ENCODE measurements at regions not wholly inside any gene's neighbourhood (a gene's known extent, or its start where the extent isn't known, plus 50 kb on each side); places are given as distances from the start of the nearest gene placed in this dataset.
"Not testable (repeated sequence)": the region's sequence is repeated elsewhere in the genome, so short reads cannot be mapped to it uniquely, and the experiment has no call there.

- no peak for DNase-seq (ENCODE audit: low spot score)
Observed at GRCh38 chr5:126009566-126009965, 413.6 kb upstream of the GRAMD2B start.

- not testable (repeated sequence) for DNase-seq (ENCODE audit: low spot score)
Observed at GRCh38 chr5:126011526-126011925, 411.7 kb upstream of the GRAMD2B start.

- no peak for DNase-seq (ENCODE audit: low spot score)
Observed at GRCh38 chr5:126014676-126015075, 408.5 kb upstream of the GRAMD2B start.

- peak; percentile 45 for DNase-seq (ENCODE audit: low spot score)
Observed at GRCh38 chr5:126015235-126016181, 407.7 kb upstream of the GRAMD2B start.

GRCh38 chr5:126016256-126016655 is 407.0 kb upstream of the GRAMD2B start:
- DNase-seq (ENCODE audit: low spot score): no peak

- DNase-seq (ENCODE audit: low spot score): no peak
Observed at GRCh38 chr5:126017096-126017495, 406.1 kb upstream of the GRAMD2B start.

- DNase-seq (ENCODE audit: low spot score): no peak
Observed at GRCh38 chr5:126020770-126021169, 402.4 kb upstream of the GRAMD2B start.

- no peak for DNase-seq (ENCODE audit: low spot score)
Observed at GRCh38 chr5:126023994-126024441, 399.2 kb upstream of the GRAMD2B start.

GRCh38 chr5:126027149-126027548 is 396.1 kb upstream of the GRAMD2B start:
- DNase-seq (ENCODE audit: low spot score): no peak

- DNase-seq (ENCODE audit: low spot score): no peak
Observed at GRCh38 chr5:126027652-126028051, 395.6 kb upstream of the GRAMD2B start.

GRCh38 chr5:126028336-126028735 is 394.9 kb upstream of the GRAMD2B start:
- DNase-seq (ENCODE audit: low spot score): no peak

GRCh38 chr5:126029282-126029681 is 393.9 kb upstream of the GRAMD2B start:
- not testable (repeated sequence) for DNase-seq (ENCODE audit: low spot score)

- no peak for DNase-seq (ENCODE audit: low spot score)
Observed at GRCh38 chr5:126030698-126031097, 392.5 kb upstream of the GRAMD2B start.

- DNase-seq (ENCODE audit: low spot score): peak; percentile 45
Observed at GRCh38 chr5:126031989-126032716, 391.1 kb upstream of the GRAMD2B start.

- no peak for DNase-seq (ENCODE audit: low spot score)
Observed at GRCh38 chr5:126043688-126044087, 379.5 kb upstream of the GRAMD2B start.

- peak; percentile 31 for DNase-seq (ENCODE audit: low spot score)
Observed at GRCh38 chr5:126044111-126044668, 379.0 kb upstream of the GRAMD2B start.

GRCh38 chr5:126044931-126045565 is 378.2 kb upstream of the GRAMD2B start:
- DNase-seq (ENCODE audit: low spot score): no peak

- DNase-seq (ENCODE audit: low spot score): no peak
Observed at GRCh38 chr5:126046318-126046717, 376.9 kb upstream of the GRAMD2B start.

- DNase-seq (ENCODE audit: low spot score): no peak
Observed at GRCh38 chr5:126046846-126047571, 376.2 kb upstream of the GRAMD2B start.

- no peak for DNase-seq (ENCODE audit: low spot score)
Observed at GRCh38 chr5:126052120-126052519, 371.1 kb upstream of the GRAMD2B start.

GRCh38 chr5:126052791-126053190 is 370.4 kb upstream of the GRAMD2B start:
- no peak for DNase-seq (ENCODE audit: low spot score)
